ENCODE measurements at regions not wholly inside any gene's neighbourhood (a gene's known extent, or its start where the extent isn't known, plus 50 kb on each side); places are given as distances from the start of the nearest gene placed in this dataset.

DNA sequence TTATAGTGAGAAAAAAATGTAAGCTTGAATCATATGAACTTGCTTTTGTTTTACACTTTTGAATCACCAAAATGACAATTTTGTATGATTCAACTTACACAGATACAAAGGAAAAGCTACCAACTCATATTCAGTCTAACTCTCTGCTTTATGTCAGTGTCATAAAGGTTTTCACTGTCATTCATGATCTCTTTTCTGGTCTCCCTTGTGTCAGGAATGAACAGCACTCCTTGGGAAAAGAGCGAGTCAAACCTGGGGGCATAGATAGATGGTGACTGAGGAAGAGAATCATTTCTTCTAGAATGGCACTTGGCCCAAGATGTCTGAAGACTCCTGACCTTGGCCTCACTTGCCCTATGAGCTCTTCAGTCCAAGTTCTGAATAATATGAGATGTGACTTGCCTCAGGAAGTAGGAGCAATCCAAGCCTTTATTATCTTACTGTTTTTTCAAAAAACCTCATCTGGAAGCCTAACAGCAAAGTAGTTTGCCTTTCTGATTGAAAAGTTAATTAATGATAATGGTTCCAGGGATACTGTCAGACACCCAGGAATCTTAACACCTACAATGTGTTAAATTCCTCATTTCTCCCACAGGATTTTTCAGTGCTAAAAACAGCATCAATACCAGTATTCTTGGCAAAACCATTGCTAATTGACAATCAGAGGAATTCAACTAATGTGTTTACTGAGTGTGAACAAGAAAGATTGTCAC is 270.0 kb upstream of the HSF2 start:
- no peak overlapping the region for H2AFZ ChIP-seq (ENCODE audit: low read length, unreplicated experiment)

DNA sequence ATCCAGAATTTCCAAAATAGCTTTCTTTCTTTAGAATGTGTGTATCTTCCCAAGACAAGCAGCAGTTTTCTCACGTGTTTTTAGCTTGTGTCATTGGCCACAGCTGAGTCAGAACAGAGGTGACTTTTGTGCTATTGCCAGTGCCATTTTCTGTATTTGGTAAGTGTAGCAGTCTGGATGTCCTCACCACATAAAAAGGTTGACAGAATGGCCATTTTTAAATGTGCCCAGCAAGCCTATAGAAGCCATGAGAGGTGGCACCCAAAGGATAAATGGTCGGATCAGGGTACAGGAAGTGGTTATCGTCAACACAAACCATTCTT is 269.5 kb upstream of the HSF2 start:
- no peak overlapping the region for H3K4me3 ChIP-seq (ENCODE audit: low read depth, low read length)
- H2AFZ ChIP-seq (ENCODE audit: low read length, unreplicated experiment), result no peak overlapping the region
- H3K4me1 ChIP-seq (ENCODE audit: control insufficient read depth, insufficient read depth, low read length, unreplicated experiment), result no peaks in the 10 kb centered on the region
- H3K27me3 ChIP-seq (ENCODE audit: insufficient read depth, low read length), result no peaks in the 10 kb centered on the region
- H3K79me2 ChIP-seq (ENCODE audit: control insufficient read depth, insufficient read depth, low read length, unreplicated experiment), result no peaks in the 10 kb centered on the region
- H3K27ac ChIP-seq (ENCODE audit: low read depth, low read length), result no peak overlapping the region
- no peaks in the 10 kb centered on the region for H3K36me3 ChIP-seq (ENCODE audit: insufficient read depth, low read length)

More for the DNA sequence above, 270.0 kb upstream of the HSF2 start:
- Histone ChIP-seq H3K79me2 (ENCODE audit: control insufficient read depth, insufficient read depth, low read length, unreplicated experiment) (no peaks in the 10 kb centered on the region), H3K4me1 (ENCODE audit: control insufficient read depth, insufficient read depth, low read length, unreplicated experiment) (no peaks in the 10 kb centered on the region), H3K27ac (ENCODE audit: low read depth, low read length) (no peak overlapping the region), H3K27me3 (ENCODE audit: insufficient read depth, low read length) (no peaks in the 10 kb centered on the region), H3K36me3 (ENCODE audit: insufficient read depth, low read length) (no peaks in the 10 kb centered on the region), H3K4me3 (ENCODE audit: low read depth, low read length) (no peak overlapping the region)

- H3K4me1 ChIP-seq (ENCODE audit: control insufficient read depth, insufficient read depth, low read length, unreplicated experiment), result no peaks in the 10 kb centered on the region
- no peaks in the 10 kb centered on the region for H3K27me3 ChIP-seq (ENCODE audit: insufficient read depth, low read length)
- no peak overlapping the region for H2AFZ ChIP-seq (ENCODE audit: low read length, unreplicated experiment)
- no peaks in the 10 kb centered on the region for H3K36me3 ChIP-seq (ENCODE audit: insufficient read depth, low read length)
- no peak overlapping the region for H3K27ac ChIP-seq (ENCODE audit: low read depth, low read length)
- no peak overlapping the region for H3K4me3 ChIP-seq (ENCODE audit: low read depth, low read length)
- no peaks in the 10 kb centered on the region for H3K79me2 ChIP-seq (ENCODE audit: control insufficient read depth, insufficient read depth, low read length, unreplicated experiment)
Observed at GRCh38 chr6:122130518-122130917, 268.9 kb upstream of the HSF2 start.

DNA sequence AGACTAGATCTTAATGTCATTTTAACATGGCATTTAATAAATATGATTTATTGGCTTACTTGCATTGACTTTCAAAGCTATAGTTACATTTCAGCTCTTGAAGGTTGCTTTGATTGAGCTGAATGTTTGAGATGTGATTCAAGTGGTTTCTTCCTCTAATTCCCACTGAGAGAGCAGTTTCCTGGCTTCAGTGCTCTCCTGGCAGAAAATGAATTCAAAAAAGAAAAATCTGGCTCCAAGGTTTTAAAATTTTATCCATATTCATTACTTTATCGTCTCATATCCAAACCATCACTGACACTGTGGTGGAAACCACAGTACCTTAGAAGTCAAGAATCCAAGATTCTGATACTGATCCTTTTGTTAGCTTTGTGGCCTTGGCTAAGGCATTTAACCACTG is 263.1 kb upstream of the HSF2 start:
- Histone ChIP-seq H3K27me3 (ENCODE audit: insufficient read depth, low read length) (no peaks in the 10 kb centered on the region), H3K4me3 (ENCODE audit: low read depth, low read length) (no peak overlapping the region), H3K79me2 (ENCODE audit: control insufficient read depth, insufficient read depth, low read length, unreplicated experiment) (no peaks in the 10 kb centered on the region), H3K36me3 (ENCODE audit: insufficient read depth, low read length) (no peaks in the 10 kb centered on the region), H2AFZ (ENCODE audit: low read length, unreplicated experiment) (peak overlapping the region; percentile 19), H3K27ac (ENCODE audit: low read depth, low read length) (no peak overlapping the region), H3K4me1 (ENCODE audit: control insufficient read depth, insufficient read depth, low read length, unreplicated experiment) (no peaks in the 10 kb centered on the region)

DNA sequence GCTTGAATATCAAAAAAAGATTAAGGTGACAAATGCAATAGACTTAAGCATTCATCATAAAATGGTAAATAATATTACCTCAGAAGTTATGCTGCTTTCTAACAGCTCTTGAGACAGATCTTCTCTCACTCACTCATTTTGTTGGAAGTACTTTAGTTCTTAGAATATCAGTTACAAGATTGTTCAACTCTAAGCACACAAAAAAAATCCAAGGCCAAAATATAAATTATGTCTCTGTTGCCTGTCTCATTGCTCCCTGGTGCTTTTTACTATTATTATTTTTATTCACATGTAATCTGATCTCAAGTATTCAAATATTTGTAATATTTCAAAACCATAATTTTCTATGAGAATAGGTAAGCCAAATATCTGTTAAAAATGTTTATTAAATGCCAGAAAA is 259.4 kb upstream of the HSF2 start:
- Histone ChIP-seq H3K27me3 (ENCODE audit: insufficient read depth, low read length) (no peaks in the 10 kb centered on the region), H3K27ac (ENCODE audit: low read depth, low read length) (no peak overlapping the region), H3K4me3 (ENCODE audit: low read depth, low read length) (no peak overlapping the region), H2AFZ (ENCODE audit: low read length, unreplicated experiment) (no peak overlapping the region), H3K79me2 (ENCODE audit: control insufficient read depth, insufficient read depth, low read length, unreplicated experiment) (no peaks in the 10 kb centered on the region), H3K4me1 (ENCODE audit: control insufficient read depth, insufficient read depth, low read length, unreplicated experiment) (no peaks in the 10 kb centered on the region), H3K36me3 (ENCODE audit: insufficient read depth, low read length) (no peaks in the 10 kb centered on the region)

GRCh38 chr6:122141246-122141645 is 258.2 kb upstream of the HSF2 start:
- no peak overlapping the region for H2AFZ ChIP-seq (ENCODE audit: low read length, unreplicated experiment)

GRCh38 chr6:122143813-122144601 is 255.4 kb upstream of the HSF2 start:
- no peaks in the 10 kb centered on the region for H3K36me3 ChIP-seq (ENCODE audit: insufficient read depth, low read length)
- H3K4me1 ChIP-seq (ENCODE audit: control insufficient read depth, insufficient read depth, low read length, unreplicated experiment), result no peaks in the 10 kb centered on the region
- no peaks in the 10 kb centered on the region for H3K79me2 ChIP-seq (ENCODE audit: control insufficient read depth, insufficient read depth, low read length, unreplicated experiment)
- H3K27ac ChIP-seq (ENCODE audit: low read depth, low read length), result no peak overlapping the region
- H3K27me3 ChIP-seq (ENCODE audit: insufficient read depth, low read length), result no peaks in the 10 kb centered on the region
- H3K4me3 ChIP-seq (ENCODE audit: low read depth, low read length), result no peak overlapping the region
- H2AFZ ChIP-seq (ENCODE audit: low read length, unreplicated experiment), result no peak overlapping the region

More at GRCh38 chr6:122141246-122141645, 258.2 kb upstream of the HSF2 start:
- Histone ChIP-seq H3K27ac (ENCODE audit: low read depth, low read length) (no peak overlapping the region), H3K27me3 (ENCODE audit: insufficient read depth, low read length) (no peaks in the 10 kb centered on the region), H3K4me1 (ENCODE audit: control insufficient read depth, insufficient read depth, low read length, unreplicated experiment) (no peaks in the 10 kb centered on the region), H3K4me3 (ENCODE audit: low read depth, low read length) (no peak overlapping the region), H3K36me3 (ENCODE audit: insufficient read depth, low read length) (no peaks in the 10 kb centered on the region), H3K79me2 (ENCODE audit: control insufficient read depth, insufficient read depth, low read length, unreplicated experiment) (no peaks in the 10 kb centered on the region)

DNA sequence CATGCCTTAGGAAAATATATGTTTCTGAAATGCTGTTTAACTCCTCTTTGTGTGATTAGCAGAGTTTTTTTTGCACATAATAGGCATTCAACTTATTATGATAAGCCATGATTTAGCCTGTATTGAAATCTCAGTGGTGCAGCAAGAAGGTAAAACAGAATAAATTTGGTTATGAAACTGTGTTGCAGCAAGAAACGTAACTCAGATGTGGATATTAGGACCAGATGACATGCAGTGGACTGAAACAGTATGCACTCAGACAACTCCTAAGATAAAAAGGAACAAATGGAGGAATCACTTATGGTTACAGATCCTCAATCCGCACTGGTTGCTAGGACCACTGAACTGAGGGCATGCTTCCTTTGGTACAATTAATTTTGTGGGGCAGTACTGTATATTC is 254.2 kb upstream of the HSF2 start:
- H3K79me2 ChIP-seq (ENCODE audit: control insufficient read depth, insufficient read depth, low read length, unreplicated experiment), result no peaks in the 10 kb centered on the region
- no peaks in the 10 kb centered on the region for H3K4me1 ChIP-seq (ENCODE audit: control insufficient read depth, insufficient read depth, low read length, unreplicated experiment)
- no peaks in the 10 kb centered on the region for H3K36me3 ChIP-seq (ENCODE audit: insufficient read depth, low read length)
- no peak overlapping the region for H2AFZ ChIP-seq (ENCODE audit: low read length, unreplicated experiment)
- H3K27ac ChIP-seq (ENCODE audit: low read depth, low read length), result no peak overlapping the region
- no peak overlapping the region for H3K4me3 ChIP-seq (ENCODE audit: low read depth, low read length)
- H3K27me3 ChIP-seq (ENCODE audit: insufficient read depth, low read length), result no peaks in the 10 kb centered on the region

- H3K27ac ChIP-seq (ENCODE audit: low read depth, low read length), result no peak overlapping the region
- no peak overlapping the region for H2AFZ ChIP-seq (ENCODE audit: low read length, unreplicated experiment)
- no peaks in the 10 kb centered on the region for H3K27me3 ChIP-seq (ENCODE audit: insufficient read depth, low read length)
Observed at GRCh38 chr6:122145741-122146240, 253.7 kb upstream of the HSF2 start.

GRCh38 chr6:122147291-122147690 is 252.2 kb upstream of the HSF2 start:
- Histone ChIP-seq H3K79me2 (ENCODE audit: control insufficient read depth, insufficient read depth, low read length, unreplicated experiment) (no peaks in the 10 kb centered on the region), H3K27ac (ENCODE audit: low read depth, low read length) (no peak overlapping the region), H3K4me3 (ENCODE audit: low read depth, low read length) (no peak overlapping the region), H3K36me3 (ENCODE audit: insufficient read depth, low read length) (no peaks in the 10 kb centered on the region), H2AFZ (ENCODE audit: low read length, unreplicated experiment) (no peak overlapping the region), H3K27me3 (ENCODE audit: insufficient read depth, low read length) (no peaks in the 10 kb centered on the region), H3K4me1 (ENCODE audit: control insufficient read depth, insufficient read depth, low read length, unreplicated experiment) (no peaks in the 10 kb centered on the region)

More at GRCh38 chr6:122145741-122146240, 253.7 kb upstream of the HSF2 start:
- no peak overlapping the region for H3K4me3 ChIP-seq (ENCODE audit: low read depth, low read length)
- no peaks in the 10 kb centered on the region for H3K79me2 ChIP-seq (ENCODE audit: control insufficient read depth, insufficient read depth, low read length, unreplicated experiment)
- H3K36me3 ChIP-seq (ENCODE audit: insufficient read depth, low read length), result no peaks in the 10 kb centered on the region
- H3K4me1 ChIP-seq (ENCODE audit: control insufficient read depth, insufficient read depth, low read length, unreplicated experiment), result no peaks in the 10 kb centered on the region

- H3K36me3 ChIP-seq (ENCODE audit: insufficient read depth, low read length), result no peaks in the 10 kb centered on the region
- no peaks in the 10 kb centered on the region for H3K4me1 ChIP-seq (ENCODE audit: control insufficient read depth, insufficient read depth, low read length, unreplicated experiment)
- no peak overlapping the region for H3K27ac ChIP-seq (ENCODE audit: low read depth, low read length)
- no peak overlapping the region for H3K4me3 ChIP-seq (ENCODE audit: low read depth, low read length)
- no peaks in the 10 kb centered on the region for H3K27me3 ChIP-seq (ENCODE audit: insufficient read depth, low read length)
- no peaks in the 10 kb centered on the region for H3K79me2 ChIP-seq (ENCODE audit: control insufficient read depth, insufficient read depth, low read length, unreplicated experiment)
- H2AFZ ChIP-seq (ENCODE audit: low read length, unreplicated experiment), result no peak overlapping the region
Observed at GRCh38 chr6:122151066-122151465, 248.4 kb upstream of the HSF2 start.
